KMS-11 (cell line): ENCODE measurements at regions not wholly inside any gene's neighbourhood (a gene's known extent, or its start where the extent isn't known, plus 50 kb on each side); places are given as distances from the start of the nearest gene placed in this dataset.
"Not testable (repeated sequence)": the region's sequence is repeated elsewhere in the genome, so short reads cannot be mapped to it uniquely, and the experiment has no call there.

Source experiments
- H2AFZ ChIP-seq: fragments of 200-600 bp; sonication (generic); 2 replicates; pipeline ENCODE4 v1.6.1; 2016; ENCODE audit warnings: antibody characterized with exemption, mixed run types, low read depth
- H3K27ac ChIP-seq: fragments of 200-600 bp; sonication (generic); 2 replicates; pipeline ENCODE4 v1.6.1; 2016; ENCODE audit warnings: mild to moderate bottlenecking, mixed run types
- H3K27me3 ChIP-seq: fragments of 200-600 bp; sonication (generic); 2 replicates; pipeline ENCODE4 v1.6.1; 2017; ENCODE audit warnings: mild to moderate bottlenecking, low read depth, mixed run types, moderate library complexity; ENCODE audit not compliant: insufficient read depth
- H3K36me3 ChIP-seq: fragments of 200-600 bp; sonication (generic); 2 replicates; pipeline ENCODE4 v1.6.1; 2017; ENCODE audit warnings: mild to moderate bottlenecking, mixed run types; ENCODE audit not compliant: insufficient read depth
- H3K4me1 ChIP-seq: fragments of 200-600 bp; sonication (generic); 2 replicates; pipeline ENCODE4 v1.6.1; 2016; ENCODE audit warnings: mild to moderate bottlenecking, low read depth, mixed run types; ENCODE audit not compliant: poor library complexity, severe bottlenecking
- H3K4me2 ChIP-seq: fragments of 200-600 bp; sonication (generic); 2 replicates; pipeline ENCODE4 v1.7.0; 2016; ENCODE audit warnings: mild to moderate bottlenecking, mixed run types
- H3K4me3 ChIP-seq: fragments of 200-600 bp; sonication (generic); IDR thresholded peaks from 2 replicates; pipeline ENCODE4 v1.6.1; 2017; ENCODE audit warnings: low read depth, low read length, mixed read lengths; ENCODE audit not compliant: insufficient read depth
- H3K79me2 ChIP-seq: fragments of 200-600 bp; sonication (generic); 2 replicates; pipeline ENCODE4 v1.6.1; 2016; ENCODE audit warnings: low read depth, mixed run types; ENCODE audit not compliant: insufficient read depth
- H3K9ac ChIP-seq: fragments of 200-600 bp; sonication (generic); 2 replicates; pipeline ENCODE4 v1.6.1; 2016; ENCODE audit warnings: mild to moderate bottlenecking, mixed run types
- H4K20me1 ChIP-seq: fragments of 200-600 bp; sonication (generic); 2 replicates; pipeline ENCODE4 v1.6.1; 2016; ENCODE audit warnings: mild to moderate bottlenecking, mixed run types; ENCODE audit not compliant: insufficient read depth
- TF ChIP-seq, protein P1 (sequence below): fragments of 200-600 bp; sonication (generic); conservative IDR thresholded peaks from 2 replicates; pipeline ENCODE4 v1.6.1; 2017; ENCODE audit warnings: low read depth, mild to moderate bottlenecking, antibody characterized with exemption, low read length, moderate library complexity, mixed read lengths

DNA sequence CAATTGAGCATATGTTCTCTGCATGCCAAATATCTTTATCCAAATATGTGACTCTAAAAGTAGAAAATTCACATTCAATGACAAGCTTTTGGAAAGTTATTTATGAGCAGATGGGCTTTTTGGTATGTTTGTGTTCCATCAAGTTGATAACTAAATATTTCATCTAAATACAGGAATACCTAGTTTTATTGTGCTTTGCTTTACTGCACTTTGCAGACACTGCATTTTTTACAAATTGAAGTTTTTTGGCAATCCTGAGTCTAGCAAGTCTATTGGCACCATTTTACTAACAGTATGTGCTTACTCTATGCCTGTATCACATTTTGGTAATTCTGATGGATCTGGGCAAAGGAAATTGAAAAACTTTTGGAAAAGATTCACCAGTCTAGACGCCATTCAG is 133.8 kb downstream of the ATXN7L3B start:
- H3K4me2 ChIP-seq: no peak overlapping the region
- TF ChIP-seq, protein P1, sequence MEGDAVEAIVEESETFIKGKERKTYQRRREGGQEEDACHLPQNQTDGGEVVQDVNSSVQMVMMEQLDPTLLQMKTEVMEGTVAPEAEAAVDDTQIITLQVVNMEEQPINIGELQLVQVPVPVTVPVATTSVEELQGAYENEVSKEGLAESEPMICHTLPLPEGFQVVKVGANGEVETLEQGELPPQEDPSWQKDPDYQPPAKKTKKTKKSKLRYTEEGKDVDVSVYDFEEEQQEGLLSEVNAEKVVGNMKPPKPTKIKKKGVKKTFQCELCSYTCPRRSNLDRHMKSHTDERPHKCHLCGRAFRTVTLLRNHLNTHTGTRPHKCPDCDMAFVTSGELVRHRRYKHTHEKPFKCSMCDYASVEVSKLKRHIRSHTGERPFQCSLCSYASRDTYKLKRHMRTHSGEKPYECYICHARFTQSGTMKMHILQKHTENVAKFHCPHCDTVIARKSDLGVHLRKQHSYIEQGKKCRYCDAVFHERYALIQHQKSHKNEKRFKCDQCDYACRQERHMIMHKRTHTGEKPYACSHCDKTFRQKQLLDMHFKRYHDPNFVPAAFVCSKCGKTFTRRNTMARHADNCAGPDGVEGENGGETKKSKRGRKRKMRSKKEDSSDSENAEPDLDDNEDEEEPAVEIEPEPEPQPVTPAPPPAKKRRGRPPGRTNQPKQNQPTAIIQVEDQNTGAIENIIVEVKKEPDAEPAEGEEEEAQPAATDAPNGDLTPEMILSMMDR: no peak
- peaks cover 4% of the 10 kb centered on the region for H3K4me1 ChIP-seq

DNA sequence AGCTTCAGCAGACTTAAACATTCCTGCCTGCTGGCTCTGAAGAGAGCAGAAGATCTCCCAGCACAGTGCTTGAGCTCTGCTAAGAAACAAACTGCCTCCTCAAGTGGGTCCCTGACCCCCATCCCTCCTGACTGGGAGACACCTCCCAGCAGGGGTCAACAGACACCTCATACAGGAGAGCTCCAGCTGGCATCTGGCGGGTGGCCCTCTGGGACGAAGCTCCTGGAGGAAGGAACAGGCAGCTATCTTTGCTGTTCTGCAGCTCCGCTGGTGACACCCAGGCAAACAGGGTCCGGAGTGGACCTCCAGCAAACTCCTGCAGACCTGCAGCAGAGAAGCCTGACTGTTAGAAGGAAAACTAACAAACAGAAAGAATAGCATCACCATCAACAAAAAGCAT is 139.3 kb downstream of the ATXN7L3B start:
- not testable (repeated sequence) for H3K36me3 ChIP-seq, H2AFZ ChIP-seq, H4K20me1 ChIP-seq, H3K27ac ChIP-seq, H3K4me1 ChIP-seq, H3K27me3 ChIP-seq, H3K79me2 ChIP-seq, H3K4me2 ChIP-seq, H3K9ac ChIP-seq, H3K4me3 ChIP-seq

More for the DNA sequence above, 133.8 kb downstream of the ATXN7L3B start:
- no peak overlapping the region for H3K9ac ChIP-seq
- H3K79me2 ChIP-seq: no peaks in the 10 kb centered on the region
- no peak overlapping the region for H3K4me3 ChIP-seq
- no peaks in the 10 kb centered on the region for H3K36me3 ChIP-seq
- no peaks in the 10 kb centered on the region for H4K20me1 ChIP-seq
- H2AFZ ChIP-seq: no peak overlapping the region
- no peaks in the 10 kb centered on the region for H3K27me3 ChIP-seq
- no peak overlapping the region for H3K27ac ChIP-seq

DNA sequence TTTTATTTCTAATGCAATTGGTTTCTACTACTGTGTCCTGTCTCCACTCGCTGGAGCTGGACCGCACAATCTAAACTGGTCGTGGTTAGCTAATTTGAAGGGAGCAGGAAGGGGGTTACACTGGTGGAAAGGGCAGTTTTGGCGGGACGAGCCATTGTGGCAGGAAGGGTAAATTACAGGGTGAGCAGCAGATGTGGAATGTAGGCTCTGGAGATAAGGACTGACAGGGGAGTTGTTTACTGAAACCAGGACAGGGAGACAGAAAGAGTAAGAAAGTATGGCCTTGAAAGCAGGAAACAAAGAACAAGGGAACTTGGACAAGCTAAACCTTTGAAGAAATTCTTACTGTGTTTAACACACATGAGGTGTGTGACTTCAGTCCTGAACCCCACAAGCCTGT is 147.8 kb downstream of the ATXN7L3B start:
- no peak overlapping the region for H3K9ac ChIP-seq
- no peaks in the 10 kb centered on the region for H3K4me1 ChIP-seq
- H3K27ac ChIP-seq: no peak overlapping the region
- no peaks in the 10 kb centered on the region for H3K79me2 ChIP-seq
- H3K4me2 ChIP-seq: no peak overlapping the region
- H3K4me3 ChIP-seq: no peak overlapping the region
- no peak overlapping the region for H2AFZ ChIP-seq
- H3K36me3 ChIP-seq: no peaks in the 10 kb centered on the region
- no peaks in the 10 kb centered on the region for H4K20me1 ChIP-seq
- TF ChIP-seq, protein P1: no peak
- H3K27me3 ChIP-seq: no peaks in the 10 kb centered on the region

DNA sequence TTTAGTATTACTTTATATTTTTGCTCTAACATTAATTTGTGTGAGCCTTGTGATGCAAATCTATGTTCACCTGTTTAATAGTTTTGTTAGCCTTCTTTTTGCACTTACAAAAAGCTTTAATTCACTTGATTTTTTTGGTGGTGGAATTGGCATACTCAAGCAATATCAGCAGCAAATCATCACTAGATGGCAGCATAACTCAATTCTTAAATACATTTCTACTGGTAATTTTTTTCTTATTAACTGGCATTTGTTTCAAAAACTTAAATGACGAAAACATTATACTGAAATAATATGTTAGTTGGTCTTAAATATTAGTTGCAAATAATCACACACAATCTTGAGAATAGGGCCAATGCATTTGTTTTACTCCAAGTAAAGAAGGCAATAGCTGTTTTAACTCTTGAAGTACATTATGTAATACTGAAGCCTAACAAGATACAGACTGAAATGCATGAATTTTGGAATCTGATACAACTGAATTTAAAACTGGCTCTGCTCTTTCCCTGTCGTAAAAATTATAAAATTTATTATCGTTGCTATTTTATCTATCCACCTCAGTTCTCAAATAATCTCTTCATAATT is 151.5 kb downstream of the ATXN7L3B start:
- no peak overlapping the region for H3K9ac ChIP-seq
- H3K4me1 ChIP-seq: no peaks in the 10 kb centered on the region
- H2AFZ ChIP-seq: no peak overlapping the region
- H3K4me2 ChIP-seq: no peak overlapping the region
- no peak overlapping the region for H3K27ac ChIP-seq
- TF ChIP-seq, protein P1: peak; percentile 80
- H3K4me3 ChIP-seq: no peak overlapping the region
- no peaks in the 10 kb centered on the region for H3K79me2 ChIP-seq
- no peaks in the 10 kb centered on the region for H3K27me3 ChIP-seq
- no peaks in the 10 kb centered on the region for H4K20me1 ChIP-seq
- H3K36me3 ChIP-seq: no peaks in the 10 kb centered on the region

DNA sequence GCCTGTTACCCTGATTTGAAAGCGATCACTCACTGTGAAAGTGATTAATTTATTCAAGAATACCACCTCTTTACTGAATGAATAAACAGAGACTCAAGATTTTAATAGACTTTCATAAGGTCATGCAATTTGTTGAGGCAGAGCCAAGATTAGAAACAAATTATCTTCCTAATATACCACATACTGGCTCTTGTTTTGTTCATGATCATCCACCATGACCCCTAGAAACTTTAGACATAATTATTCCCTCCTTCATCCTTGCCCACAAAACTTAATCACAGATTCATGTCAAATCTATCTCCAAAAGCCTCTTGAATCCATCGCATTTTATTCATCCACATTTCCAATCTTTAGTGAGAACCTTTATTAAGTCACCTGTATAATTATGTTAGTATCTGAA is 152.3 kb downstream of the ATXN7L3B start:
- Histone ChIP-seq H3K27me3 (no peaks in the 10 kb centered on the region), H3K4me3 (no peak overlapping the region), H3K36me3 (no peaks in the 10 kb centered on the region), H3K4me2 (no peak overlapping the region), H4K20me1 (no peaks in the 10 kb centered on the region), H3K27ac (no peak overlapping the region), H2AFZ (no peak overlapping the region), H3K4me1 (no peaks in the 10 kb centered on the region), H3K79me2 (no peaks in the 10 kb centered on the region), H3K9ac (no peak overlapping the region)
- TF ChIP-seq, protein P1: no peak
